GM12864 (cell line): ENCODE measurements at regions not wholly inside any gene's neighbourhood (a gene's known extent, or its start where the extent isn't known, plus 50 kb on each side); places are given as distances from the start of the nearest gene placed in this dataset.

ENCODE experiments used
- DNase-seq: peaks from one replicate; pipeline ENCODE4 v3.0.0-alpha.2; 2011; ENCODE audit warnings: low read depth
- H3K4me3 ChIP-seq: 2 replicates; pipeline ENCODE4 v1.5.1; 2011; ENCODE audit warnings: mild to moderate bottlenecking, low read depth, low read length, control low read depth
- TF ChIP-seq, protein P1 (sequence below): IDR thresholded peaks from 2 replicates; pipeline ENCODE4 v1.5.1; 2011; ENCODE audit warnings: low read depth, mild to moderate bottlenecking, moderate library complexity, low read length, control low read depth, inconsistent platforms; ENCODE audit errors: missing control alignments

DNA sequence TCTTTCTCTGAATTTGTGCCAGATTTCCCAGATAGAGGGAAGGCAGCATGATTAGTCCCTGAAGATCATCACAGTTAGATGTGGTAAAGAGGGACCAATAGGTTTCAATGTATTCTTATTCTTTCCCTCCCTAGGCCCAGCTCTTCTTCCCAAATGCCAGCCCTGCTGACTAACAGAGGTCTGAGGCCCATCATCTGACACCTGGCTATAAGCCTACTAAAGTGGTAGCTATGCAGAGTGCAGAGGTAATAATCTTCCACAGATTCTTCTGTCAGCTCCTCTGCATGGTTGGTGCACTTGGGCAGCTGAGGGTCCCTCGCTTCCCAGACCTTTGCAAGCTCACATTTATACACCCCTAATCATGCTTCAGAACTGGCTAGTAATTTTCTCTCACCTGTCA, 63.7 kb upstream of the PZP start:
- no peak overlapping the region for H3K4me3 ChIP-seq
- TF ChIP-seq, protein P1, sequence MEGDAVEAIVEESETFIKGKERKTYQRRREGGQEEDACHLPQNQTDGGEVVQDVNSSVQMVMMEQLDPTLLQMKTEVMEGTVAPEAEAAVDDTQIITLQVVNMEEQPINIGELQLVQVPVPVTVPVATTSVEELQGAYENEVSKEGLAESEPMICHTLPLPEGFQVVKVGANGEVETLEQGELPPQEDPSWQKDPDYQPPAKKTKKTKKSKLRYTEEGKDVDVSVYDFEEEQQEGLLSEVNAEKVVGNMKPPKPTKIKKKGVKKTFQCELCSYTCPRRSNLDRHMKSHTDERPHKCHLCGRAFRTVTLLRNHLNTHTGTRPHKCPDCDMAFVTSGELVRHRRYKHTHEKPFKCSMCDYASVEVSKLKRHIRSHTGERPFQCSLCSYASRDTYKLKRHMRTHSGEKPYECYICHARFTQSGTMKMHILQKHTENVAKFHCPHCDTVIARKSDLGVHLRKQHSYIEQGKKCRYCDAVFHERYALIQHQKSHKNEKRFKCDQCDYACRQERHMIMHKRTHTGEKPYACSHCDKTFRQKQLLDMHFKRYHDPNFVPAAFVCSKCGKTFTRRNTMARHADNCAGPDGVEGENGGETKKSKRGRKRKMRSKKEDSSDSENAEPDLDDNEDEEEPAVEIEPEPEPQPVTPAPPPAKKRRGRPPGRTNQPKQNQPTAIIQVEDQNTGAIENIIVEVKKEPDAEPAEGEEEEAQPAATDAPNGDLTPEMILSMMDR = no peak
- no peak for DNase-seq

- TF ChIP-seq, protein P1 = no peak
- no peak for DNase-seq
- H3K4me3 ChIP-seq = no peak overlapping the region
Observed at GRCh38 chr12:9264546-9264945, 56.4 kb upstream of the PZP start.

DNA sequence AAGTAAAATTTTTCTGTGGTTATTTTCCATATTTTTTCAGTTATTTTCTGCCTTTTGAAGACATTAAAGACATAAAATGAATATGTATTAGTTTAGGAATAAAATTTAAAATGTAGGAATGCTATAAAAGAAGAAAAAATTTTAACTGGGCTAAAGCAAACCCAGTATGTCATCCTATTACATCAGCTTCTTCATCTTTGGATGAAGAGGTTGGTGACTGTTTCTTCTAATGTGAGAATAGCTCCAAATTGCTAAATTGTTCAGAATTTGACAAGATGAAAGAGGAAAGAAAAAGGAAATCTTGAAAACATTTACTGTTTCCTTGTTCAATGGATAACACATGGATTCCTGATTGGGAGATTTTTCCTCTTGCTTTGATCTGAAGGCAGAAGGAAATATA, 52.7 kb upstream of the PZP start:
- H3K4me3 ChIP-seq = no peak overlapping the region
- no peak for DNase-seq
- TF ChIP-seq, protein P1 = no peak

DNA sequence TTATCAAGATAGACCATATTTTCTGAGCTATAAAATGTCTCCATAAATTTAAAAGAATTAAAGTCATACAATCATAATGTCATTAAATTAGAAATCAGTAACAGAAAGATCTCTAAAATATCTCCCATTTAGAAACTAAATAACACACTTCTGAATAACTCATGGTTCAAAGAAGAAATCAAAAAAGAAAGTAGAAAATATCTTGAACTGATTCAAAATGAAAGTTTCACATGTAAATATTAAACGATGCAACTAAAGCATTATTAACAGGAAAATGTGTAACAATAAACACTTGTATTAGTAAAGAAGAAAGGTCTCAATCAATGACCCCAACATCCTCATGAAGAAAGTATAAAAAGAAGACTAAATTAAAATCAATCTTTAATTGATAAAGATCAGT, 50.5 kb upstream of the PZP start:
- TF ChIP-seq, protein P1 = no peak
- no peak for DNase-seq
- H3K4me3 ChIP-seq = no peak overlapping the region
